ENCODE measurements at regions not wholly inside any gene's neighbourhood (a gene's known extent, or its start where the extent isn't known, plus 50 kb on each side); places are given as distances from the start of the nearest gene placed in this dataset.
"Not testable (repeated sequence)": the region's sequence is repeated elsewhere in the genome, so short reads cannot be mapped to it uniquely, and the experiment has no call there.

DNA sequence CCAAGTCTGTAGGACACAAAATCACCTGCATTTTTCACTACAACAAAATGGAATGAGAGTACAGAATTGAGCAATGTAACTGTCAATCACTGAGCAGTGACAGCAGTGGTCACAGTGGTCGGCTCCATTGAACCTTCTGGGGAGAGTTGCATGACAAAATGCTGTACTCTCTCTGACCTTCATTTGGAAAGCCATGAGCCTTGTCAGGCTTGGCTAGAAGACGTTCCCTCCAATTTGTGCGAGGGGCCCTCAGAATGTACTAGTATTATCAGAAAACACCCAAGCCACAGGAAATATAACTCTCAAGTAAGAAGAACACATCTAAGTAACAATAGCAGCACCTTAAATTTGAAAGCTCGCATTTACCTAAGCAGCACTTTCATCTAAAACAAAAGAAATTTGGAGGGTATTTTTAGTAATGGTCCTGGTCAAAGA, 425.6 kb upstream of the MEF2C start:
- no peaks in the 10 kb centered on the region for H3K4me1 ChIP-seq (ENCODE audit: control insufficient read depth, insufficient read depth, low read length)
- BruUV-seq (replicated peaks): no TSS peak
- H3K4me3 ChIP-seq (ENCODE audit: low read depth in 2 of 2, low read length in 2 of 2): no peak overlapping the region
- DNase-seq (ENCODE audit: low read depth, low spot score) (no peak), ATAC-seq (no peak)
- intact Hi-C loops (cut with micrococcal nuclease; ENCODE audit: unreplicated experiment): no loop called here
- ChIA-PET POLR2A (no interaction called here), CTCF (no interaction called here)
- no peaks in the 10 kb centered on the region for H3K36me3 ChIP-seq (ENCODE audit: control insufficient read depth, insufficient read depth, low read length)
- H3K27me3 ChIP-seq (ENCODE audit: control insufficient read depth, insufficient read depth, low read length): no peaks in the 10 kb centered on the region
- H3K9me3 ChIP-seq (ENCODE audit: control insufficient read depth, insufficient read depth, low read depth, low read length): no peaks in the 10 kb centered on the region
- in situ Hi-C loops (cut with HindIII; ENCODE audit: low pct_unique_long_range_greater_than_20kb, low sequenced_read_pairs): no loop called here
- TF ChIP-seq SIN3A (IDR thresholded peaks at IDR 0.05; ENCODE audit: borderline replicate concordance, insufficient read depth, low read depth, low read length) (no peak), POLR2AphosphoS5 (IDR thresholded peaks at IDR 0.05; ENCODE audit: low read depth, low read length) (no peak), REST (IDR thresholded peaks at IDR 0.05; ENCODE audit: insufficient read depth in 1 of 2, low read depth in 2 of 2, low read length in 1 of 2) (no peak), TCF7L2 (IDR thresholded peaks at IDR 0.05; ENCODE audit: low read depth, low read length) (no peak)
- TF ChIP-seq, protein P1, sequence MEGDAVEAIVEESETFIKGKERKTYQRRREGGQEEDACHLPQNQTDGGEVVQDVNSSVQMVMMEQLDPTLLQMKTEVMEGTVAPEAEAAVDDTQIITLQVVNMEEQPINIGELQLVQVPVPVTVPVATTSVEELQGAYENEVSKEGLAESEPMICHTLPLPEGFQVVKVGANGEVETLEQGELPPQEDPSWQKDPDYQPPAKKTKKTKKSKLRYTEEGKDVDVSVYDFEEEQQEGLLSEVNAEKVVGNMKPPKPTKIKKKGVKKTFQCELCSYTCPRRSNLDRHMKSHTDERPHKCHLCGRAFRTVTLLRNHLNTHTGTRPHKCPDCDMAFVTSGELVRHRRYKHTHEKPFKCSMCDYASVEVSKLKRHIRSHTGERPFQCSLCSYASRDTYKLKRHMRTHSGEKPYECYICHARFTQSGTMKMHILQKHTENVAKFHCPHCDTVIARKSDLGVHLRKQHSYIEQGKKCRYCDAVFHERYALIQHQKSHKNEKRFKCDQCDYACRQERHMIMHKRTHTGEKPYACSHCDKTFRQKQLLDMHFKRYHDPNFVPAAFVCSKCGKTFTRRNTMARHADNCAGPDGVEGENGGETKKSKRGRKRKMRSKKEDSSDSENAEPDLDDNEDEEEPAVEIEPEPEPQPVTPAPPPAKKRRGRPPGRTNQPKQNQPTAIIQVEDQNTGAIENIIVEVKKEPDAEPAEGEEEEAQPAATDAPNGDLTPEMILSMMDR (IDR thresholded peaks at IDR 0.05): no peak
- H3K27ac ChIP-seq (ENCODE audit: low read length): no peak overlapping the region

DNA sequence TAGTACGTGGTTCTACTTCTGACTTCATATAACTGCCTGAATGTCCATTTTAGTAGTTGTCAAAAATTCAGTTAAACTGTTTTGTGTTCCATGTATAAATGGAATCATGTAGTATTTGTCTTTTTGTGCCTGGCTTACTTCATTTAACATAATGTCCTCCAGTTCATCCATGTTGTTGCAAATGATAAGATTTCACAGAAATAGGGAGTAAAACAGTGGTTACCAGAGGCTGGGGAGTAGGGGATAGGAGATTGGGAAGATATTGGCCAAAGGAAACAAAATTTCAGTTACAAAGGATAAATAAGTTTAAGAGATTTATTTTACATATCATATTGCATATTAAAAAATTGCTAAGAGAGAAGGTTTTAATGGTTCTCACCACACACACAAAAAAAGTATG, 425.0 kb upstream of the MEF2C start:
- in situ Hi-C loops (cut with HindIII; ENCODE audit: low pct_unique_long_range_greater_than_20kb, low sequenced_read_pairs): no loop called here
- Histone ChIP-seq H3K9me3 (ENCODE audit: control insufficient read depth, insufficient read depth, low read depth, low read length) (no peaks in the 10 kb centered on the region), H3K4me3 (ENCODE audit: low read depth in 2 of 2, low read length in 2 of 2) (no peak overlapping the region), H3K36me3 (ENCODE audit: control insufficient read depth, insufficient read depth, low read length) (no peaks in the 10 kb centered on the region), H3K27ac (ENCODE audit: low read length) (no peak overlapping the region), H3K4me1 (ENCODE audit: control insufficient read depth, insufficient read depth, low read length) (no peaks in the 10 kb centered on the region), H3K27me3 (ENCODE audit: control insufficient read depth, insufficient read depth, low read length) (no peaks in the 10 kb centered on the region)
- DNase-seq (ENCODE audit: low read depth, low spot score) (no peak), ATAC-seq (no peak)
- no TSS peak for BruUV-seq (replicated peaks)
- intact Hi-C loops (cut with micrococcal nuclease; ENCODE audit: unreplicated experiment): no loop called here
- CTCF ChIA-PET: no interaction called here
- no peak for TF ChIP-seq SIN3A (IDR thresholded peaks at IDR 0.05; ENCODE audit: borderline replicate concordance, insufficient read depth, low read depth, low read length)
- no peak for TF ChIP-seq REST (IDR thresholded peaks at IDR 0.05; ENCODE audit: insufficient read depth in 1 of 2, low read depth in 2 of 2, low read length in 1 of 2)
- TF ChIP-seq TCF7L2 (IDR thresholded peaks at IDR 0.05; ENCODE audit: low read depth, low read length): no peak
- TF ChIP-seq, protein P1 (IDR thresholded peaks at IDR 0.05): no peak
- no peak for TF ChIP-seq POLR2AphosphoS5 (IDR thresholded peaks at IDR 0.05; ENCODE audit: low read depth, low read length)
- POLR2A ChIA-PET: no interaction called here

- POLR2A ChIA-PET; in situ Hi-C loops (cut with HindIII; ENCODE audit: low pct_unique_long_range_greater_than_20kb, low sequenced_read_pairs); CTCF ChIA-PET; H3K27ac ChIP-seq (ENCODE audit: low read length); intact Hi-C loops (cut with micrococcal nuclease; ENCODE audit: unreplicated experiment); H3K4me3 ChIP-seq (ENCODE audit: low read depth in 2 of 2, low read length in 2 of 2); DNase-seq (ENCODE audit: low read depth, low spot score); ATAC-seq; H3K27me3 ChIP-seq (ENCODE audit: control insufficient read depth, insufficient read depth, low read length); BruUV-seq (replicated peaks); H3K9me3 ChIP-seq (ENCODE audit: control insufficient read depth, insufficient read depth, low read depth, low read length); H3K36me3 ChIP-seq (ENCODE audit: control insufficient read depth, insufficient read depth, low read length); H3K4me1 ChIP-seq (ENCODE audit: control insufficient read depth, insufficient read depth, low read length): not testable (repeated sequence)
Measured at GRCh38 chr5:89307141-89307540, 424.2 kb upstream of the MEF2C start.
